Osteocyte (in vitro differentiated cells): ENCODE measurements at regions not wholly inside any gene's neighbourhood (a gene's known extent, or its start where the extent isn't known, plus 50 kb on each side); places are given as distances from the start of the nearest gene placed in this dataset.

Source experiments
- DNase-seq: peaks from one replicate; pipeline ENCODE4 v3.0.0; 2021; ENCODE audit warnings: mixed read lengths; ENCODE audit not compliant: unreplicated experiment; ENCODE audit errors: extremely low spot score
- H3K27ac Mint-ChIP-seq: one replicate; pipeline ENCODE4 v1.8.0; 2021; ENCODE audit warnings: mild to moderate bottlenecking, mixed read lengths; ENCODE audit not compliant: unreplicated experiment
- H3K27me3 Mint-ChIP-seq: one replicate; pipeline ENCODE4 v1.8.0; 2021; ENCODE audit warnings: mixed read lengths; ENCODE audit not compliant: unreplicated experiment
- H3K36me3 Mint-ChIP-seq: one replicate; pipeline ENCODE4 v1.8.0; 2021; ENCODE audit warnings: mixed read lengths; ENCODE audit not compliant: unreplicated experiment
- H3K4me1 Mint-ChIP-seq: one replicate; pipeline ENCODE4 v1.8.0; 2021; ENCODE audit warnings: mixed read lengths; ENCODE audit not compliant: unreplicated experiment
- H3K4me3 Mint-ChIP-seq: one replicate; pipeline ENCODE4 v1.8.0; 2021; ENCODE audit warnings: mild to moderate bottlenecking, moderate library complexity, mixed read lengths; ENCODE audit not compliant: unreplicated experiment
- H3K9me3 Mint-ChIP-seq: one replicate; pipeline ENCODE4 v1.8.0; 2021; ENCODE audit warnings: mixed read lengths; ENCODE audit not compliant: unreplicated experiment
- CTCF ChIP-seq: fragments of 200-600 bp; sonication (generic); IDR thresholded peaks from 2 replicates; pipeline ENCODE4 v1.5.0; 2021; ENCODE audit warnings: antibody characterized with exemption, mild to moderate bottlenecking, moderate library complexity

GRCh38 chr2:120897399-120897798 lies 161.7 kb downstream of the GLI2 start:
- no peak for TF ChIP-seq CTCF
- Mint-ChIP-seq H3K4me3 (no peak overlapping the region), H3K27me3 (no peaks in the 10 kb centered on the region), H3K4me1 (peaks cover 71% of the 10 kb centered on the region), H3K27ac (no peak overlapping the region), H3K9me3 (no peaks in the 10 kb centered on the region), H3K36me3 (peaks cover 3% of the 10 kb centered on the region)
- DNase-seq: no peak

- Mint-ChIP-seq H3K27ac (no peak overlapping the region), H3K27me3 (no peaks in the 10 kb centered on the region), H3K4me1 (peaks cover 67% of the 10 kb centered on the region), H3K4me3 (no peak overlapping the region), H3K36me3 (no peaks in the 10 kb centered on the region), H3K9me3 (no peaks in the 10 kb centered on the region)
- no peak for TF ChIP-seq CTCF
- DNase-seq: no peak
Observed at GRCh38 chr2:120898496-120898895, 162.8 kb downstream of the GLI2 start.

- H3K27ac Mint-ChIP-seq: no peak overlapping the region
- H3K9me3 Mint-ChIP-seq: no peaks in the 10 kb centered on the region
- H3K4me3 Mint-ChIP-seq: no peak overlapping the region
- peaks cover 62% of the 10 kb centered on the region for H3K4me1 Mint-ChIP-seq
- no peak for TF ChIP-seq CTCF
- no peaks in the 10 kb centered on the region for H3K36me3 Mint-ChIP-seq
- H3K27me3 Mint-ChIP-seq: no peaks in the 10 kb centered on the region
- no peak for DNase-seq
Observed at GRCh38 chr2:120898961-120899750, 163.5 kb downstream of the GLI2 start.

GRCh38 chr2:120899771-120900170 lies 164.1 kb downstream of the GLI2 start:
- no peaks in the 10 kb centered on the region for H3K9me3 Mint-ChIP-seq
- H3K36me3 Mint-ChIP-seq: no peaks in the 10 kb centered on the region
- H3K27ac Mint-ChIP-seq: no peak overlapping the region
- H3K27me3 Mint-ChIP-seq: no peaks in the 10 kb centered on the region
- H3K4me3 Mint-ChIP-seq: no peak overlapping the region
- TF ChIP-seq CTCF: no peak
- DNase-seq: no peak
- peaks cover 62% of the 10 kb centered on the region for H3K4me1 Mint-ChIP-seq

- TF ChIP-seq CTCF: no peak
- H3K4me3 Mint-ChIP-seq: no peak overlapping the region
- H3K9me3 Mint-ChIP-seq: no peaks in the 10 kb centered on the region
- no peaks in the 10 kb centered on the region for H3K27me3 Mint-ChIP-seq
- no peaks in the 10 kb centered on the region for H3K36me3 Mint-ChIP-seq
- no peak for DNase-seq
- H3K27ac Mint-ChIP-seq: peak overlapping the region; percentile 19
- H3K4me1 Mint-ChIP-seq: peaks cover 60% of the 10 kb centered on the region
Observed at GRCh38 chr2:120901201-120901600, 165.5 kb downstream of the GLI2 start.
